ENCODE measurements at regions not wholly inside any gene's neighbourhood (a gene's known extent, or its start where the extent isn't known, plus 50 kb on each side); places are given as distances from the start of the nearest gene placed in this dataset.

GRCh38 chr2:18800240-18800971 lies 211.0 kb upstream of the NT5C1B start (continued):
- no peak for TF ChIP-seq AKNA (CRISPR knock-in tag; IDR thresholded peaks at IDR 0.05; ENCODE audit: borderline replicate concordance)
- TF ChIP-seq ZFP90 (CRISPR knock-in tag; IDR thresholded peaks at IDR 0.05; ENCODE audit: borderline replicate concordance), result no peak; the same call in 1 of the 2 replicates
- TF ChIP-seq PATZ1 (CRISPR knock-in tag; IDR thresholded peaks at IDR 0.05), result peak; percentile 83
- TF ChIP-seq KIAA2018 (CRISPR knock-in tag; IDR thresholded peaks at IDR 0.05; ENCODE audit: borderline replicate concordance), result peak; percentile 85; the same call in 1 of the 2 replicates
- TF ChIP-seq GPN1 (CRISPR knock-in tag; IDR thresholded peaks at IDR 0.05; ENCODE audit: borderline replicate concordance), result no peak
- TF ChIP-seq ZBTB49 (CRISPR knock-in tag; IDR thresholded peaks at IDR 0.05; ENCODE audit: borderline replicate concordance), result no peak
- peak; percentile 97 for TF ChIP-seq ERF (CRISPR knock-in tag; IDR thresholded peaks at IDR 0.05)
